Heart left ventricle (tissue), 13 donors: ENCODE measurements at regions not wholly inside any gene's neighbourhood (a gene's known extent, or its start where the extent isn't known, plus 50 kb on each side); places are given as distances from the start of the nearest gene placed in this dataset.

ENCODE experiments used
- CTCF ChIP-seq, 12 donors: fragments of 200-600 bp; sonication (generic) in 4 of 12; IDR thresholded peaks; one replicate each; pipeline versions ENCODE4 v1.5.0 to v1.8.0; 2018 to 2022; ENCODE audit warnings: antibody characterized with exemption in 12 of 12, mild to moderate bottlenecking in 5 of 12
- POLR2A ChIP-seq, 2 donors: fragments of 450-650 bp; IDR thresholded peaks; one replicate each; pipeline ENCODE4 v1.6.1; 2017; ENCODE audit warnings: antibody characterized with exemption in 2 of 2, mild to moderate bottlenecking in 2 of 2, moderate library complexity in 2 of 2
- donor health status: ischemic (EF 13 %, LVEDD 7.1; RV severe dilation, severe dysfunction).
- donor health status: DM: no; HTN: yes; CAD: no.
- donor health status: DM: no; HTN: no; CAD: no.
- donor health status: ischemic (EF 25% LVEDD 6.9; RV normal size, moderate dysfunction).
- donor health status: ischemic (EF 25% LVEDD 5.7; RV mildly dilated, moderate dysfunction).
- donor health status: ischemic (EF 35%, LVEDD 5.7; RV mildly dilated, moderate dysfunction).
- donor health status: nonischemic (EF 11% LVEDD 7.7; RV severe dilation, severe dysfunction).
- donor health status: DM: yes; HTN: yes; CAD: no.
- donor health status: PGD.
- donor health status: ischemic (EF 29% LVEDD 5.4; RV normal size, mild dysfunction).
- donor health status: nonischemic (EF 23%, LVEDD 6.1; RV moderate dilation, normal function).

DNA sequence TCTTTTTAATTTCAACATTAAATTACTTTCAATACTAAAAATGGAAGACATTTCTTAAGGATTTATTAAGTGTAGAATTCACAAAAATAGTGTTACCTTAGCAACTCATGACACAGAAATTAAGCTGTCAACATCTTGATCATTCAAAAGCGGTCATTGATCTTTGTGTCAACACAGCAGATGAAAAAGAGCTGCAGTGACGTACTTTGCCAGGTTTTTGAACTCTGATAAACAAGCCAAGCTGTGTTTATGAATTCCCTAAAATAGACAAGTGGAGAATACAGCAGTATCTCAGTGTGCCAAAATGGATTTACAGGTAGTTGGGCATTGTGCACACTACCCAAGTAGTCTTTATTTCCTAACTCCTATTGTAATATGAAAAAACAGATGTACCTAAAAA lies 1141.8 kb upstream of the PCDH7 start:
- no peak for TF ChIP-seq CTCF (IDR thresholded peaks at IDR 0.05)
- no peak for TF ChIP-seq POLR2A (IDR thresholded peaks at IDR 0.05)
